ENCODE measurements at regions not wholly inside any gene's neighbourhood (a gene's known extent, or its start where the extent isn't known, plus 50 kb on each side); places are given as distances from the start of the nearest gene placed in this dataset.

DNA sequence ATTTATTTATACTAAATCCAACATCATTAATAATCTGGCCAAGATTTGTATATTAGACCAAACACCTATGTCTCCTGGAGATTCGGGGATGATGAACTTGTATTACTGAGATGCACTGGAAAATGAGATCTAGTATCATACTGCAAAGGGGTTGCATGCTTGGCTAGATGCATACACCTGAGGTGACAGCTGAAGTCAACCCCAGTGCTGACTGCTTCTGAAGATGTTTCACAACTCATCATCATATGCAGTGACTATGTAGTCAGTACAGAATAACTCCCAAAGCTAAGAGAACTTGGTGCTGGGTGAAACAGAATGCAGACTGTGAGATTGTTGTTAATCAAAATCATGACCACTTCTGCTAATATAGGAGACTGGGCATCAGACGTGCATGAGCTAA is 1114.2 kb downstream of the NSUN3 start:
- TF ChIP-seq FOXK2 (IDR thresholded peaks at IDR 0.05) (no peak), FOXM1 (IDR thresholded peaks at IDR 0.05; ENCODE audit: borderline replicate concordance) (no peak), CTBP1 (IDR thresholded peaks at IDR 0.05; ENCODE audit: borderline replicate concordance) (no peak)
